Esophagus muscularis mucosa (tissue), 4 donors: ENCODE measurements at regions not wholly inside any gene's neighbourhood (a gene's known extent, or its start where the extent isn't known, plus 50 kb on each side); places are given as distances from the start of the nearest gene placed in this dataset.

Experiments
- DNase-seq: peaks from one replicate; pipeline ENCODE4 v3.0.0-alpha.2; 2017; ENCODE audit errors: extremely low spot score
- H3K27ac ChIP-seq, 4 donors: fragments of 200-600 bp; sonication (generic); replicated peaks in 1 of 4; 1 replicate in 3 of 4; 2 replicates in 1 of 4; pipeline ENCODE4 v1.5.1; 2016 to 2019; ENCODE audit warnings: mild to moderate bottlenecking in 1 of 4
- H3K27me3 ChIP-seq, 4 donors: fragments of 200-600 bp; sonication (generic); one replicate each; pipeline versions ENCODE4 v1.5.1 to v1.6.0; 2016 to 2019
- H3K36me3 ChIP-seq, 4 donors: fragments of 200-600 bp; sonication (generic); one replicate each; pipeline ENCODE4 v1.5.1; 2016 to 2019
- H3K4me1 ChIP-seq, 4 donors: fragments of 200-600 bp; sonication (generic); one replicate each; pipeline ENCODE4 v1.5.1; 2016 to 2019
- H3K4me3 ChIP-seq, 4 donors: fragments of 200-600 bp; sonication (generic); 1 replicate in 2 of 4; 2 replicates in 2 of 4; pipeline ENCODE4 v1.5.1; 2016 to 2019; ENCODE audit warnings: mild to moderate bottlenecking in 4 of 4, moderate library complexity in 1 of 4
- H3K9me3 ChIP-seq, 4 donors: fragments of 200-600 bp; sonication (generic); 1 replicate in 3 of 4; 2 replicates in 1 of 4; pipeline ENCODE4 v1.5.1; 2016 to 2019
- EP300 ChIP-seq: sonication (generic); formaldehyde crosslinking; IDR thresholded peaks from one replicate; pipeline ENCODE4 v1.6.1; 2017; ENCODE audit warnings: antibody characterized with exemption
- POLR2A ChIP-seq: fragments of 450-650 bp; IDR thresholded peaks from one replicate; pipeline ENCODE4 v1.6.1; 2017; ENCODE audit warnings: antibody characterized with exemption, moderate library complexity, mild to moderate bottlenecking, low read depth
- POLR2AphosphoS5 ChIP-seq, 2 donors: sonication (generic); formaldehyde crosslinking; IDR thresholded peaks; one replicate each; pipeline ENCODE4 v1.6.1; 2017; ENCODE audit warnings: antibody characterized with exemption in 2 of 2
- WGBS: methylation state at CpG from one replicate; pipeline ENCODE4 v1.1.5; 2018; 5-methylcytosine and 5-hydroxymethylcytosine counted together
- intact Hi-C: fragments of 100-400 bp; cut with DNase I; formaldehyde crosslinking; loops from one replicate; pipeline ENCODE4 v1.15.1; 2023
- TF ChIP-seq, protein P1 (sequence below), 3 experiments: fragments of 200-600 bp in 2 of 3; fragments of 450-650 bp in 1 of 3; sonication (generic) in 2 of 3; IDR thresholded peaks; one replicate each; pipeline ENCODE4 v1.5.1; 2017 to 2019; ENCODE audit warnings: antibody characterized with exemption in 3 of 3, mild to moderate bottlenecking in 2 of 3, moderate library complexity in 1 of 3

GRCh38 chr1:60146884-60147283, 73.3 kb upstream of the C1orf87 start:
- H3K9me3 ChIP-seq, result no peaks in the 10 kb centered on the region
- no peak for DNase-seq
- no peak for TF ChIP-seq POLR2AphosphoS5 (IDR thresholded peaks at IDR 0.05)
- TF ChIP-seq POLR2A, result no peak
- TF ChIP-seq, protein P1, sequence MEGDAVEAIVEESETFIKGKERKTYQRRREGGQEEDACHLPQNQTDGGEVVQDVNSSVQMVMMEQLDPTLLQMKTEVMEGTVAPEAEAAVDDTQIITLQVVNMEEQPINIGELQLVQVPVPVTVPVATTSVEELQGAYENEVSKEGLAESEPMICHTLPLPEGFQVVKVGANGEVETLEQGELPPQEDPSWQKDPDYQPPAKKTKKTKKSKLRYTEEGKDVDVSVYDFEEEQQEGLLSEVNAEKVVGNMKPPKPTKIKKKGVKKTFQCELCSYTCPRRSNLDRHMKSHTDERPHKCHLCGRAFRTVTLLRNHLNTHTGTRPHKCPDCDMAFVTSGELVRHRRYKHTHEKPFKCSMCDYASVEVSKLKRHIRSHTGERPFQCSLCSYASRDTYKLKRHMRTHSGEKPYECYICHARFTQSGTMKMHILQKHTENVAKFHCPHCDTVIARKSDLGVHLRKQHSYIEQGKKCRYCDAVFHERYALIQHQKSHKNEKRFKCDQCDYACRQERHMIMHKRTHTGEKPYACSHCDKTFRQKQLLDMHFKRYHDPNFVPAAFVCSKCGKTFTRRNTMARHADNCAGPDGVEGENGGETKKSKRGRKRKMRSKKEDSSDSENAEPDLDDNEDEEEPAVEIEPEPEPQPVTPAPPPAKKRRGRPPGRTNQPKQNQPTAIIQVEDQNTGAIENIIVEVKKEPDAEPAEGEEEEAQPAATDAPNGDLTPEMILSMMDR (IDR thresholded peaks at IDR 0.05), result no peak
- no peak for TF ChIP-seq EP300
- no peak overlapping the region for H3K27ac ChIP-seq
- intact Hi-C loops, result no loop called here
- no peaks in the 10 kb centered on the region for H3K27me3 ChIP-seq
- WGBS, result 93% methylated on average over 1 of the region's 1 CpG
- H3K36me3 ChIP-seq, result no peaks in the 10 kb centered on the region
- H3K4me3 ChIP-seq, result no peak overlapping the region
- H3K4me1 ChIP-seq, result no peaks in the 10 kb centered on the region

GRCh38 chr1:60145771-60146170, 72.2 kb upstream of the C1orf87 start:
- TF ChIP-seq EP300 (no peak), POLR2A (no peak), POLR2AphosphoS5 (IDR thresholded peaks at IDR 0.05) (no peak)
- TF ChIP-seq, protein P1 (IDR thresholded peaks at IDR 0.05), result no peak
- no peak for DNase-seq
- Histone ChIP-seq H3K36me3 (no peaks in the 10 kb centered on the region), H3K27ac (no peak overlapping the region), H3K27me3 (no peaks in the 10 kb centered on the region), H3K4me1 (no peaks in the 10 kb centered on the region), H3K9me3 (no peaks in the 10 kb centered on the region), H3K4me3 (no peak overlapping the region)
- intact Hi-C loops, result no loop called here
- 71% methylated on average over 1 of the region's 1 CpG for WGBS

GRCh38 chr1:60141743-60142142, 68.2 kb upstream of the C1orf87 start:
- no peak for DNase-seq
- no peaks in the 10 kb centered on the region for H3K4me1 ChIP-seq
- 100% methylated on average over 1 of the region's 1 CpG for WGBS
- no peak overlapping the region for H3K27ac ChIP-seq
- no peak overlapping the region for H3K4me3 ChIP-seq
- no peaks in the 10 kb centered on the region for H3K36me3 ChIP-seq
- intact Hi-C loops, result no loop called here
- TF ChIP-seq EP300 (no peak), POLR2A (no peak), POLR2AphosphoS5 (IDR thresholded peaks at IDR 0.05) (no peak)
- TF ChIP-seq, protein P1 (IDR thresholded peaks at IDR 0.05), result no peak
- no peaks in the 10 kb centered on the region for H3K9me3 ChIP-seq
- H3K27me3 ChIP-seq, result no peaks in the 10 kb centered on the region

DNA sequence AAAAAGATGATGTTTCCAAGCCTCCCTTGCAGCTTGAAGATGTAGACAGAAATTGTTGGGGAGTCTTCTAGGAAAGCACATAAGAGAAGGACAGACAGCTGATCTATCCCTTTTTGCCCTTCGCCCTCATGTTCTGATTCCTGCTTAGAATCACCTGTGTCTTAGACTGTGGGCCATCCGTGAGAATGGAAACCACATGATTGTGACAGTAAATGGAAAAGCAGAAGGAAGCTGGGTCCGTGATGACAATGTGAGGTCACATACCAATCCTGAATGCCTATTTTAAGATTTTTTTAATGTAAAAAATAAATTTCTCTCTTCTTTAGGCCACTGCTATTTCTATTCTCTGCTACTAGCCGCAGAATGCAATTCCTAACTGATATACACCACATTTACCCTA, 67.7 kb upstream of the C1orf87 start:
- Histone ChIP-seq H3K27ac (no peak overlapping the region), H3K9me3 (no peaks in the 10 kb centered on the region), H3K4me3 (no peak overlapping the region), H3K4me1 (no peaks in the 10 kb centered on the region), H3K36me3 (no peaks in the 10 kb centered on the region), H3K27me3 (no peaks in the 10 kb centered on the region)
- DNase-seq, result no peak
- intact Hi-C loops, result no loop called here
- 88% methylated on average over 4 of the region's 4 CpGs for whole genome bisulfite sequencing
- TF ChIP-seq POLR2AphosphoS5 (IDR thresholded peaks at IDR 0.05) (no peak), EP300 (no peak), POLR2A (no peak)
- TF ChIP-seq, protein P1 (IDR thresholded peaks at IDR 0.05), result no peak

GRCh38 chr1:60137406-60137805, 63.8 kb upstream of the C1orf87 start:
- peaks cover 0 to 9% (median 0%) of the 10 kb centered on the region in 4 donors for H3K4me1 ChIP-seq
- H3K27ac ChIP-seq, result no peak overlapping the region
- WGBS, result 42% methylated on average over 2 of the region's 2 CpGs
- H3K27me3 ChIP-seq, result no peaks in the 10 kb centered on the region
- H3K9me3 ChIP-seq, result no peaks in the 10 kb centered on the region
- no peaks in the 10 kb centered on the region for H3K36me3 ChIP-seq
- intact Hi-C loops, result no loop called here
- TF ChIP-seq POLR2A, result no peak
- TF ChIP-seq POLR2AphosphoS5 (IDR thresholded peaks at IDR 0.05), result no peak
- no peak for TF ChIP-seq EP300
- TF ChIP-seq, protein P1 (IDR thresholded peaks at IDR 0.05), result no peak
- no peak overlapping the region for H3K4me3 ChIP-seq
- no peak for DNase-seq
